GM12892 (cell line): ENCODE measurements at regions not wholly inside any gene's neighbourhood (a gene's known extent, or its start where the extent isn't known, plus 50 kb on each side); places are given as distances from the start of the nearest gene placed in this dataset.

Experiments used
- DNase-seq: peaks from one replicate; pipeline ENCODE4 v3.0.0; 2011; ENCODE audit not compliant: insufficient read length
- FAIRE-seq: peaks from 2 replicates; lab custom pipeline; 2011; peaks lifted over from hg19 to GRCh38; lab: Jason Lieb, UNC
- POLR2A ChIP-seq: IDR thresholded peaks from 2 replicates; pipeline ENCODE4 v1.6.1; 2011; ENCODE audit warnings: low read depth, low read length, control low read depth
- POLR2AphosphoS5 ChIP-seq: IDR thresholded peaks from 2 replicates; pipeline ENCODE4 v1.6.1; 2011; ENCODE audit warnings: low read depth, low read length, control low read depth
- TAF1 ChIP-seq: IDR thresholded peaks from 2 replicates; pipeline ENCODE4 v1.6.1; 2011; ENCODE audit warnings: low read depth, mild to moderate bottlenecking, control low read depth, low read length, borderline replicate concordance

DNA sequence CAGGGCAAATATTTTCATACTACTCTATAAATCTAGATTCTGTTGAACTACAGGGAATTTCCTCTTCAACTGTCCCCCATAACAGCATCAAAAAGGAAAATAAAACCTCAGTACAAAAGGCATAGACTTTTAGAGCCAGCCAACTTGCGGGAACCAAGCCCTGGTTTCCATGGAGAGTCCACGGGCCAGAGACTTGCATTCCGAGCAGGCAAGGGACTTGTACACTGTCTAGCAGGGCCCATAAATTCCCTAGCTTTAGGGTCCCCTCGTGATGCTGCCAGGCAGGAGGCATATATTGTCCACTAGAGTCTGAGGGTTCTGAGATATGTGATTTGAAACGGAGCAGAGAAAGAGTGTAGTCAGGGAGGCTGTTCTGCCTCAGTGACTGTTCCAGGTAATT, 153.1 kb upstream of the SLC14A2 start:
- TF ChIP-seq TAF1 (no peak), POLR2AphosphoS5 (no peak), POLR2A (no peak)
- FAIRE-seq, result no peak
- DNase-seq, result no peak

DNA sequence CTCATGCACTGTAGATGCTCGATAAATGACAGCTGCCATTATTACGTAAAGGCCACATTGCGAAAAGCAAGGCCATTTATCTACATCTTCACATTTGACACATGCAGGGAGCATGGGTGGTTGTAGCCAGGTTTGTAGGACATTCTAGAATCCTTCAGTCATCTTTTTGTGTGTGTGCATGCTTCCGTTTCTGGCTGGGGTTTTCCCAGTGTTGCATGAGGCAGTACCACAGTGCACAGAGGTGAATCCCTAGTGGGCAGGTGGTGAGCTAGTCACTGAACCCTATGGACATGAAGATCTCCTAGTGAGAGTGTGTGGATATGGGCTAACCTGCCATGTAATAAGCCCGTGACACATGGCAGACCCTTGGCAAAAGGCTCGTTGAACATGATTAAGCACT, 151.8 kb upstream of the SLC14A2 start:
- TF ChIP-seq POLR2AphosphoS5, result no peak
- TF ChIP-seq POLR2A, result no peak
- no peak for TF ChIP-seq TAF1
- FAIRE-seq (no peak), DNase-seq (no peak)

DNA sequence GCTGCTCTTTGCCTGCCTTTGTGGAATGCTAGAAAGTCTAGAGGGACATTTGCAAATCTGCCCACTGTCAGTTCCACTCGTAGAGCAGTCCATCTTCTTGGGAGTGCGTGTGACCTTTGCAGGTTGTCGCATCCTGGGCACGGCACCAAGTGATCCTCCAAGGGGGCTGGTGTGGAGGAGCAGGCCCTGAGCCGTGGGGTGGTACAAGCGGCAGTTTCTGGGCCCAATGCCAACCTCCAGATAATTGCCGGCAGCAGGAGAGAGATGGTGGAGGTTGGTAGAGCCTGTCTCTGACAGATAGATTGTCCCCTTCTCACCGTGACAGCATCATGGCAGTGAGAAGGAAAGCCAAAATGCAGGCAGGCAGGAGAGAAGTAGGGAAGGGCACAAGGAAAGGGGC, 150.7 kb upstream of the SLC14A2 start:
- FAIRE-seq (no peak), DNase-seq (no peak)
- no peak for TF ChIP-seq POLR2AphosphoS5
- no peak for TF ChIP-seq TAF1
- no peak for TF ChIP-seq POLR2A

DNA sequence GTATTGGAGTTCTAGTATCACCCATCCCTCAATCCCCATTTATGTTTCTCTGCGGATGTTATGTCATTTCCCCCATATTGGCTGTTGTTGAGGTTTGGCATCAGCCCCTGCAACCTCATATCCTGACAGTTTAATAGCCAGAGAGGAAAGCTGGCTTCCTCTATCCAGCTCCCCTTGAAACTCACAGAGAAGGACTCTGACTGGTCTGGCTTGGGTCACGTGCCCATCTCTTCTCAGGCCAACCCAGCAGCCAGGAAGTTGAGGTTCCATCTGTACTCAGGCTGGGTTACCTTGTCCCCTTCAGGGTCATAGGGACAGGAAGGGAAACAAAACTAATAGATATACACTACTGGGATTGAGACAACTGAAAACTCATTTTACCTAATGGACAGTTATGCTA, 148.0 kb upstream of the SLC14A2 start:
- TF ChIP-seq TAF1, result no peak
- TF ChIP-seq POLR2A, result no peak
- TF ChIP-seq POLR2AphosphoS5, result no peak

DNA sequence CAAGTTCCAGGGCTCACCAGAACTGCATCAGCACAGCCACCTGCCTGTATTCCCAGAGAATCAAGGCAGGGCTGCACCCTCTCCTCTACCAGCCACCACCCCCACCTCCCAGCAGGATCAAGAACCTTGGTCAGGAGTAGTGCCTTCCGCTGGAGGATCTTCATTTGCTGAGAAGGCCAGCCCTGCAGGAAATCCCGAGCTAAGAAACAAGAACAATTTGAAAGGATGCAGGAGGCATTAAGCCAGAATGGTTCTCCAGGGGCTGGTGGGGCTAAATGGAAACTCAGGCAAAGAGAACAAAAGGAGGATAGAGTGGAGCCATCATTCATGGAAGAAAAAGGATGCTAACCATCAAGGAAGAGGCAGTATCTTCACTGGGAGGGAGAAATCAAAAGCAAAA, 147.3 kb upstream of the SLC14A2 start:
- FAIRE-seq (no peak), DNase-seq (no peak)
- TF ChIP-seq POLR2A (no peak), TAF1 (no peak), POLR2AphosphoS5 (no peak)

More for the DNA sequence above, 148.0 kb upstream of the SLC14A2 start:
- FAIRE-seq, result no peak
- DNase-seq, result no peak

DNA sequence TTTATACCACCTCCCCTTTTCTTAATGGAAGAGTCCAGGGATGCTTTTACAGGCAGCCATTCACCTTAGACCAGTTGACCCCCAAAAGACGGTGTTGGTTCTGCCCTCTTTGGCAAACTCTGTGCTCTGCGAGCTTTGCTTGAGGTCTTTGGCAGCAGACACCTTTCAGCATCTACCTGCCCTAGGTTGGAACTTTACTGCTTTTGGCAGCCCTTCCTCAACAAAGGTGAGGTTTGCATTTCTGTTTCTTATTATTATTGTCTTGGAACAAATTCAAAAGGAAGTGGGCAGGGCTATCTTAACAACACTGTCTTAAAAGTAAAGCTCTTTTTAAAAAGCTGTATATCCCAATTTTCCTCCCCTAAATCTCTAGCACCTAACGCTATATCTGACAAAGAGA, 136.4 kb upstream of the SLC14A2 start:
- DNase-seq (no peak), FAIRE-seq (no peak)
- TF ChIP-seq POLR2AphosphoS5, result no peak
- TF ChIP-seq TAF1, result no peak
- TF ChIP-seq POLR2A, result no peak

DNA sequence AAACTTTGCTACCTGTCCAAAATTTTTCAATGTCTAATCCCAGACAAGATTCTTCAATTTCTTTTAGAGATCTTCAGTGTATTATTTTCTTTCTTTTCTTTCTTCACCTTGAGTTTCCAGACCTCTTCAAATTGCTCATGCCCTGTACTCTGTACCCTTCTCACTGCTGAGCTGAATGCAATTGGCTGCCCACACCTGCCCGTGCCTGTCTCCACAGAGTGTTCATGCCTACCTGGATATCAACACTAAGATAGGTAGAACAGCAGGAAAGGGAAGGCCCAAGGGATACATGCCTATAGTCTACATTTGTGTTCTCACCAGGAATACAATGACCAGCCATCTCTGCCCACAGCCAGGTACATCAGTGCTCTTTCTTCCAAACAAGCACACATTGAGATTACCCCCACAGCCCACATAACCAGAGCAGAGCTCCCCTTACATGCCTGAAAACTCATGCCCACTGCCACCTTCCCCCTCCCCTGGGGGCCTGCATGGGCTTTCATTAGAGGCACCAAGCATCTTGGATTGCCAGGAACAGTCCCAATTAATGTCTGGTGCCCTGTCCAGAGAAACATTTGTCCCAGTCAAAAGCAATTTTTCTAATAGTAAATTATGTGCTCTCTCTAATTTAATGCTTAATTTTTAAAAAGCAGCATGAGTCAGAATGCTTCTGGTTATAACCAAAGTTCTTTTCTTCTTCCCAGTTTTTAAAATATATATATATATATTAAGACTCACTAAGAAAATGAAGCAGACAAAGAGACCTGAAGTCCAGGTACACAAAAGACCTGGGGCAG, 134.9 kb upstream of the SLC14A2 start:
- FAIRE-seq, result no peak
- no peak for DNase-seq
- TF ChIP-seq POLR2A, result no peak
- no peak for TF ChIP-seq POLR2AphosphoS5
- no peak for TF ChIP-seq TAF1

DNA sequence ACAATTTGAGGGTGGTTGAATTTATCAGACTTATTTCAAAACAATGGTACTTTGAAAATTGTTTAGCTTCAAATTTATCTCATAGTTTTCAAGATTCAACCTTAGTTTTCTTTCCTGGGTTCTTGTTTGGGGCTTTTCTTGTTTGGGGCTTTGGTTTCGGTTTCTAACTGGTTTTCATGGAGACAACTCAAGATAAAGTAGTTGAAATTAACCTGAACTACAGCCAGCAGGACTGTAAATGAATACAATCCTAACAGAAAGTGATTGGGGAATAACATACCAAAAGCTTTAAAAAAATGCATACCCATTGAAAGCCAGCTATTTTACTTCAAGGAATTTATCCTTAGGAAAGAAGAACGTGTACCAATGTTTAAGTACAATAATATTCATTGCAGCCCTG, 133.5 kb upstream of the SLC14A2 start:
- no peak for DNase-seq
- TF ChIP-seq POLR2AphosphoS5, result no peak
- TF ChIP-seq POLR2A, result no peak
- no peak for TF ChIP-seq TAF1
- no peak for FAIRE-seq

DNA sequence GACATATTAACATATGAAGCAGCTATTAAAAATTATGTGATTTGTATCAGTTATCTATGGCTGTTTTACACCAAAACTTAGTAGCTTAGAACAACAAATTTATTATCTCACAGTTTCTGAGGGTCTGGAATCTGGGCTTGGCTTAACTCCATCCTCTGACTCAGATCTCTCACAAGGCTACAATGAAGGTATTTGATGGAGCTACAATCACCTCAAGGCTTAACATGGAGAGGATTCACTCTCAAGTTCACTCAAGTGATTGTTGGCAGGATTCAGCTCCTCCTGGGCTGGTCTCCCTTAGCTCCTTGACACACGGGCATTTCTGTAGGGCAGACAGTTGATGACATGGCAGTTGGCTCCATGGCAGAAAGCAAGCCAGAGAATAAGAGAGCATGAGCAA, 133.0 kb upstream of the SLC14A2 start:
- no peak for DNase-seq
- TF ChIP-seq POLR2AphosphoS5, result no peak
- TF ChIP-seq TAF1, result no peak
- TF ChIP-seq POLR2A, result no peak
- no peak for FAIRE-seq

DNA sequence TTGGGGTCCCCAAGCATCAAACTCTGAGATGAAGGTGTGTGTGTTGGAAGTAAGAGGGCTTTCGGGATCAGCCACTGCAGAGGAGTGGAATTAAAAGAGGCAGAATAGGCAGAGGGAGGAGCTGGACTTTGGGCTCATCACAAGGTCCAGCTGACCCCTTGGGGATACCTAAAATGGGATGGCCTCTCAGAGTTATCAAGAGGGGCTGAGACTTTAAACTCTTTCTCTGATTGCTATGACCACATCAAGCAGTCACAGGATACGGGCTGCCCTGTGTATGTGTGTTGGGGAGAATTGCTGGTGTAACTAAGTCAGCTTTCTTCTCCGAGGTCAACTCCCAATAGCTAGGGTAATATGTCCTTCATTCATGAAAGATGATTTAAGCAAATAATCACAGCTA, 127.7 kb upstream of the SLC14A2 start:
- DNase-seq (no peak), FAIRE-seq (no peak)
- TF ChIP-seq POLR2AphosphoS5, result no peak
- TF ChIP-seq POLR2A, result no peak
- TF ChIP-seq TAF1, result no peak

DNA sequence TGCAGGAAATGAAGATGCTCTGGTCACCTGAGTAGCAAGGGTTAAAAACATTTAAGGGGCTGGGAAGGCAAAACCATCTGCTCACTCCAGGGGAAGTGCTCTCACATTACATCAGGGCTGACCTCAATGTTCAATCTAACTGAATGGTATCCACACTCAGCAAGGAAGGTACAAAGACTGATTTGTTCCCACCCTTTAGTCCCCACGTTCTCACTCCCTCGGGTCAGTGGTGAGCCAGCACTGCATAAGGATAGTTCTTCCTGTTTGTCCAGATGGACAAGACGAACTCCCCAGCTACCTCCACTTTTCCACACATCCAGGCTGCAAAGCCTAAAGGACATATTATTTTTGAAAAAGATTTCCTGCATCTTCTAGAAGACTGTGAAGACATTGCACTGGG, 126.6 kb upstream of the SLC14A2 start:
- TF ChIP-seq POLR2A, result no peak
- no peak for TF ChIP-seq POLR2AphosphoS5
- TF ChIP-seq TAF1, result no peak
- DNase-seq (no peak), FAIRE-seq (no peak)

DNA sequence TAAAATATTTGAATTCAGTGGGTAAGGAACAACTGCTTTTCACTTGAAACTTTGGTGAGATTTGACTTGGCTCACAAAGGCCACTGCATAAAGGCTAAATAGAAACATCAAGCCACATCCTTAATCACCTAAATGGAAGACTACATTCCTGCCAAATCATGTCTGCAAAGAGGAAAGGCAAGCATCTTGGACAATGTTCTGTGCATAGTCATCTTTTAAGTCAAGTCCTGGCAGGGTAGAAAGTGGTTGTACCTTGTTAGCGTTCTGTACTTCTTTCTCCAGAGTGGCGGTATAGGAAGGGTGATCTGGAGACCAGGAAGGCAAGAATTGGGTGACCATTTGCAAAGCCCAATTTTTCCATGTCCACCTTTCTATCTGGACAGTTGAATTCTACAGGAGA, 121.4 kb upstream of the SLC14A2 start:
- no peak for DNase-seq
- FAIRE-seq, result no peak
- no peak for TF ChIP-seq TAF1
- no peak for TF ChIP-seq POLR2AphosphoS5
- no peak for TF ChIP-seq POLR2A

DNA sequence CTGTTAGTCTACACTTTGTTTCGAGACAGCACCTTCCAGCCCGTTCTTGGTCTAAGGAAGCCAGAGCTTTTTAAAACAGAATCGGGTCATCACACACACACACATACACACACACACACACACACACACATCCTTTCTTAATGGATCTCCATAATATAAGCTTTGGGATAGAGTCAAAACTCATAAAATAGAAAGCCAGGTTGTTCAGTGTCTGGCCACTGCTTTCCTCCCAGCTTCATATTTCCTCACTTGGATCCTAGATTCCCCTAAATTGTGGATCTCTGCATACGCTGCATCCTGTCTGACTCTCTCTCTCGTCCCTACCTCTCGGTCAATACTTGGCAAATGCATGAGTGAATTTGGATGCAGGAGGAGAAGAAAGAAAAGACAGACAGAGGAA, 120.5 kb upstream of the SLC14A2 start:
- TF ChIP-seq POLR2AphosphoS5 (no peak), TAF1 (no peak), POLR2A (no peak)
- FAIRE-seq (no peak), DNase-seq (no peak)
